ENCODE measurements at regions not wholly inside any gene's neighbourhood (a gene's known extent, or its start where the extent isn't known, plus 50 kb on each side); places are given as distances from the start of the nearest gene placed in this dataset.

GRCh38 chr7:21251151-21251800 is 176.6 kb upstream of the SP4 start:
- no CpG with 5 or more reads among the region's 3 CpGs for WGBS, 2 donors (ENCODE audit: extremely low coverage in 2 of 2, insufficient read length in 2 of 2, insufficient replicate concordance in 1 of 2)

GRCh38 chr7:21253740-21254687 is 173.9 kb upstream of the SP4 start:
- Histone ChIP-seq H3K4me1 (ENCODE audit: control insufficient read depth in 2 of 2, insufficient read depth in 1 of 2, low read depth in 1 of 2, low read length in 2 of 2) (peaks cover 0 to 5% of the 10 kb centered on the region in 2 donors), H2BK12ac (ENCODE audit: low read length) (no peak overlapping the region), H2BK15ac (ENCODE audit: low read length) (no peak overlapping the region), H3K4ac (ENCODE audit: low read length) (no peak overlapping the region), H3K9me3 (replicated peaks in 1 of 2; ENCODE audit: control insufficient read depth in 2 of 2, insufficient read depth in 1 of 2, low read depth in 1 of 2, low read length in 2 of 2) (no peaks in the 10 kb centered on the region), H3K23ac (ENCODE audit: low read depth, low read length, poor library complexity) (no peak overlapping the region), H3K4me2 (ENCODE audit: insufficient read depth, low read length, poor library complexity, severe bottlenecking) (no peak overlapping the region), H2BK120ac (ENCODE audit: low read depth, low read length) (no peak overlapping the region), H3K27me3 (ENCODE audit: control insufficient read depth in 3 of 3, insufficient read depth in 3 of 3, low read depth in 1 of 3, low read length in 3 of 3) (peaks cover 0 to 50% (median 0%) of the 10 kb centered on the region in 3 experiments), H3K4me3 (ENCODE audit: low read length in 2 of 2) (no peak overlapping the region), H3K36me3 (replicated peaks in 1 of 2; ENCODE audit: control insufficient read depth in 2 of 2, insufficient read depth in 2 of 2, low read length in 2 of 2) (no peaks in the 10 kb centered on the region), H4K91ac (ENCODE audit: low read depth, low read length, poor library complexity) (no peak overlapping the region), H2BK5ac (ENCODE audit: low read length) (no peak overlapping the region), H4K8ac (ENCODE audit: low read depth, low read length) (no peak overlapping the region), H2AFZ (ENCODE audit: low read length) (no peak overlapping the region), H3K9ac (ENCODE audit: low read depth, low read length, poor library complexity) (no peak overlapping the region), H3K79me1 (ENCODE audit: low read depth, low read length) (no peaks in the 10 kb centered on the region), H3K14ac (ENCODE audit: low read length) (no peak overlapping the region), H2AK5ac (ENCODE audit: low read depth, low read length) (no peak overlapping the region), H3K27ac (replicated peaks; ENCODE audit: low read length) (no peak overlapping the region), H3K18ac (ENCODE audit: low read length) (no peak overlapping the region)
- WGBS, 2 donors (ENCODE audit: extremely low coverage in 2 of 2, insufficient read length in 2 of 2, insufficient replicate concordance in 1 of 2), result no CpG with 5 or more reads among the region's 18 CpGs
- peak; percentile 85 for DNase-seq (ENCODE audit: low spot score)

More at GRCh38 chr7:21251151-21251800, 176.6 kb upstream of the SP4 start:
- H2BK120ac ChIP-seq (ENCODE audit: low read depth, low read length), result no peak overlapping the region
- H2BK15ac ChIP-seq (ENCODE audit: low read length), result no peak overlapping the region
- no peak overlapping the region for H3K23ac ChIP-seq (ENCODE audit: low read depth, low read length, poor library complexity)
- no peak overlapping the region for H3K14ac ChIP-seq (ENCODE audit: low read length)
- no peak overlapping the region for H4K91ac ChIP-seq (ENCODE audit: low read depth, low read length, poor library complexity)
- no peak overlapping the region for H3K27ac ChIP-seq (replicated peaks; ENCODE audit: low read length)
- peaks cover 0 to 7% of the 10 kb centered on the region in 2 donors for H3K4me1 ChIP-seq (ENCODE audit: control insufficient read depth in 2 of 2, insufficient read depth in 1 of 2, low read depth in 1 of 2, low read length in 2 of 2)
- no peak overlapping the region for H2BK5ac ChIP-seq (ENCODE audit: low read length)
- no peak overlapping the region for H3K4ac ChIP-seq (ENCODE audit: low read length)
- no peaks in the 10 kb centered on the region for H3K9me3 ChIP-seq (replicated peaks in 1 of 2; ENCODE audit: control insufficient read depth in 2 of 2, insufficient read depth in 1 of 2, low read depth in 1 of 2, low read length in 2 of 2)
- DNase-seq (ENCODE audit: low spot score), result no peak
- no peaks in the 10 kb centered on the region for H3K36me3 ChIP-seq (replicated peaks in 1 of 2; ENCODE audit: control insufficient read depth in 2 of 2, insufficient read depth in 2 of 2, low read length in 2 of 2)
- no peak overlapping the region for H3K9ac ChIP-seq (ENCODE audit: low read depth, low read length, poor library complexity)
- no peak overlapping the region for H2AFZ ChIP-seq (ENCODE audit: low read length)
- H2BK12ac ChIP-seq (ENCODE audit: low read length), result no peak overlapping the region
- no peak overlapping the region for H3K4me3 ChIP-seq (ENCODE audit: low read length in 2 of 2)
- peaks cover 0 to 64% (median 0%) of the 10 kb centered on the region in 3 experiments for H3K27me3 ChIP-seq (ENCODE audit: control insufficient read depth in 3 of 3, insufficient read depth in 3 of 3, low read depth in 1 of 3, low read length in 3 of 3)
- no peak overlapping the region for H4K8ac ChIP-seq (ENCODE audit: low read depth, low read length)
- no peaks in the 10 kb centered on the region for H3K79me1 ChIP-seq (ENCODE audit: low read depth, low read length)
- no peak overlapping the region for H3K18ac ChIP-seq (ENCODE audit: low read length)
- no peak overlapping the region for H2AK5ac ChIP-seq (ENCODE audit: low read depth, low read length)
- no peak overlapping the region for H3K4me2 ChIP-seq (ENCODE audit: insufficient read depth, low read length, poor library complexity, severe bottlenecking)

DNA sequence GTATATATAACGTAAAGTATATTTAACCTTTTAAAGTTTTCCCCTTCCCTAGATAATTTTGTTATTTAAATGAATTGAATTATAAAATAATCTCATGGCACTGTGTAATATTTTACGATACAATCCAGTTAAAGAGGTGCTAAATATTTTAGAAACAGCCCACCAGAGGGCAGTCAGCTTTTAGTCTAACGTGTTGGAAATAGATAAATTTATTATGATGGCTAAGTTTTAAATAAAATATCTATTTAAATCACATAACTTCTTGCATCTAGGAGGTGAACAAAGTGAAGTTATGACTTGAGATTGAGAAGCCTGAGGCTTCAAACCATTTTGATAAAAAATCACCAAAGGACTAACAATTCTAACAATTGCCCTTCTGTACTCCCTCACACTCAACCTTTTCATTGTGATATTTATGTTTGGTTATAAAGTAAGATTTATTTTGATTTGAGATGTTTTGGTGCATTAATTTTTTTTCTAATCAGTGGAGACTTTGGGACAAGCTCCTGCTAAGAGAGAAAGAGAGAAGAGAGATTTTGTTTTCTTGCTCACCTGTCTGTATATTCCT is 171.5 kb upstream of the SP4 start:
- H3K36me3 ChIP-seq (replicated peaks in 1 of 2; ENCODE audit: control insufficient read depth in 2 of 2, insufficient read depth in 2 of 2, low read length in 2 of 2), result no peaks in the 10 kb centered on the region
- H3K14ac ChIP-seq (ENCODE audit: low read length), result no peak overlapping the region
- H4K91ac ChIP-seq (ENCODE audit: low read depth, low read length, poor library complexity), result no peak overlapping the region
- H3K4me1 ChIP-seq (ENCODE audit: control insufficient read depth in 2 of 2, insufficient read depth in 1 of 2, low read depth in 1 of 2, low read length in 2 of 2), result peaks cover 0 to 1% of the 10 kb centered on the region in 2 donors
- no peak overlapping the region for H2BK12ac ChIP-seq (ENCODE audit: low read length)
- no peak overlapping the region for H2AFZ ChIP-seq (ENCODE audit: low read length)
- no peaks in the 10 kb centered on the region for H3K9me3 ChIP-seq (replicated peaks in 1 of 2; ENCODE audit: control insufficient read depth in 2 of 2, insufficient read depth in 1 of 2, low read depth in 1 of 2, low read length in 2 of 2)
- H2BK5ac ChIP-seq (ENCODE audit: low read length), result no peak overlapping the region
- H2BK15ac ChIP-seq (ENCODE audit: low read length), result no peak overlapping the region
- no peak overlapping the region for H3K4ac ChIP-seq (ENCODE audit: low read length)
- H3K23ac ChIP-seq (ENCODE audit: low read depth, low read length, poor library complexity), result no peak overlapping the region
- H4K8ac ChIP-seq (ENCODE audit: low read depth, low read length), result no peak overlapping the region
- no peak for DNase-seq (ENCODE audit: low spot score)
- no peak overlapping the region for H3K9ac ChIP-seq (ENCODE audit: low read depth, low read length, poor library complexity)
- peaks cover 0 to 39% (median 0%) of the 10 kb centered on the region in 3 experiments for H3K27me3 ChIP-seq (ENCODE audit: control insufficient read depth in 3 of 3, insufficient read depth in 3 of 3, low read depth in 1 of 3, low read length in 3 of 3)
- no peak overlapping the region for H3K18ac ChIP-seq (ENCODE audit: low read length)
- WGBS, 2 donors (ENCODE audit: extremely low coverage in 2 of 2, insufficient read length in 2 of 2, insufficient replicate concordance in 1 of 2), result no CpG with 5 or more reads among the region's 3 CpGs
- no peak overlapping the region for H3K4me2 ChIP-seq (ENCODE audit: insufficient read depth, low read length, poor library complexity, severe bottlenecking)
- no peaks in the 10 kb centered on the region for H3K79me1 ChIP-seq (ENCODE audit: low read depth, low read length)
- no peak overlapping the region for H3K27ac ChIP-seq (replicated peaks; ENCODE audit: low read length)
- no peak overlapping the region for H2AK5ac ChIP-seq (ENCODE audit: low read depth, low read length)
- no peak overlapping the region for H3K4me3 ChIP-seq (ENCODE audit: low read length in 2 of 2)
- no peak overlapping the region for H2BK120ac ChIP-seq (ENCODE audit: low read depth, low read length)

GRCh38 chr7:21260939-21261338 is 166.9 kb upstream of the SP4 start:
- DNase-seq (ENCODE audit: low spot score), result no peak
- H3K14ac ChIP-seq (ENCODE audit: low read length), result no peak overlapping the region
- H3K4me1 ChIP-seq (ENCODE audit: control insufficient read depth in 2 of 2, insufficient read depth in 1 of 2, low read depth in 1 of 2, low read length in 2 of 2), result no peaks in the 10 kb centered on the region
- H3K79me1 ChIP-seq (ENCODE audit: low read depth, low read length), result no peaks in the 10 kb centered on the region
- no peak overlapping the region for H2BK15ac ChIP-seq (ENCODE audit: low read length)
- no peak overlapping the region for H2BK5ac ChIP-seq (ENCODE audit: low read length)
- H2AK5ac ChIP-seq (ENCODE audit: low read depth, low read length), result no peak overlapping the region
- H3K9me3 ChIP-seq (replicated peaks in 1 of 2; ENCODE audit: control insufficient read depth in 2 of 2, insufficient read depth in 1 of 2, low read depth in 1 of 2, low read length in 2 of 2), result no peaks in the 10 kb centered on the region
- no peak overlapping the region for H3K18ac ChIP-seq (ENCODE audit: low read length)
- H3K4me2 ChIP-seq (ENCODE audit: insufficient read depth, low read length, poor library complexity, severe bottlenecking), result no peak overlapping the region
- no peaks in the 10 kb centered on the region for H3K36me3 ChIP-seq (replicated peaks in 1 of 2; ENCODE audit: control insufficient read depth in 2 of 2, insufficient read depth in 2 of 2, low read length in 2 of 2)
- H4K8ac ChIP-seq (ENCODE audit: low read depth, low read length), result no peak overlapping the region
- no peak overlapping the region for H3K23ac ChIP-seq (ENCODE audit: low read depth, low read length, poor library complexity)
- H4K91ac ChIP-seq (ENCODE audit: low read depth, low read length, poor library complexity), result no peak overlapping the region
- no peak overlapping the region for H2BK12ac ChIP-seq (ENCODE audit: low read length)
- H2AFZ ChIP-seq (ENCODE audit: low read length), result no peak overlapping the region
- H3K9ac ChIP-seq (ENCODE audit: low read depth, low read length, poor library complexity), result no peak overlapping the region
- no CpG with 5 or more reads among the region's 1 CpG for WGBS, 2 donors (ENCODE audit: extremely low coverage in 2 of 2, insufficient read length in 2 of 2, insufficient replicate concordance in 1 of 2)
- no peak overlapping the region for H3K4ac ChIP-seq (ENCODE audit: low read length)
- H3K27me3 ChIP-seq (ENCODE audit: control insufficient read depth in 3 of 3, insufficient read depth in 3 of 3, low read depth in 1 of 3, low read length in 3 of 3), result no peaks in the 10 kb centered on the region
- no peak overlapping the region for H2BK120ac ChIP-seq (ENCODE audit: low read depth, low read length)
- no peak overlapping the region for H3K27ac ChIP-seq (replicated peaks; ENCODE audit: low read length)
- H3K4me3 ChIP-seq (ENCODE audit: low read length in 2 of 2), result no peak overlapping the region
